HG02610 (cell line): ENCODE measurements at regions not wholly inside any gene's neighbourhood (a gene's known extent, or its start where the extent isn't known, plus 50 kb on each side); places are given as distances from the start of the nearest gene placed in this dataset.

Source experiments
- ATAC-seq: cut with Tn5 transposase; IDR thresholded peaks from one replicate; pipeline ENCODE4 v1.9.1; 2021; ENCODE audit warnings: mild to moderate bottlenecking, moderate library complexity; ENCODE audit not compliant: unreplicated experiment

DNA sequence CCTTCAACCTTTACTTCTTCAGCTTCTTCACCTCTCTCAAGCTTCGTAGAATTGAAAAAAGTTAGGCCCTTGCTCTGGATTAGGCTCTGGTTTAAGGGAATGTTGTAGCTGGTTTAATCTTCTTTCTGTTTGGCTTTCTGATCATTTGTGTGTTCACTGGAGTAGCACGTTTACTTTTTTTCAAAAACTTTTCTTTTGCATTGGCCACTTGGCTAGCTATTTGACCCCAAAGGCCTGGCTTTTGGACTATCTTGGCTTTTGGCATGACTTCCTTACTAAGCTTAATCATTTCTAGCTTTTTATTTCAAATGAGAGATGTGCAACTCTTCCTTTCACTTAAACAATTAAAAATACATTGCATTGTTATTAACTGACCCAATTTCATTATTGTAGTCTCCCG, 1154.8 kb upstream of the ZEB2 start:
- no peak for ATAC-seq

DNA sequence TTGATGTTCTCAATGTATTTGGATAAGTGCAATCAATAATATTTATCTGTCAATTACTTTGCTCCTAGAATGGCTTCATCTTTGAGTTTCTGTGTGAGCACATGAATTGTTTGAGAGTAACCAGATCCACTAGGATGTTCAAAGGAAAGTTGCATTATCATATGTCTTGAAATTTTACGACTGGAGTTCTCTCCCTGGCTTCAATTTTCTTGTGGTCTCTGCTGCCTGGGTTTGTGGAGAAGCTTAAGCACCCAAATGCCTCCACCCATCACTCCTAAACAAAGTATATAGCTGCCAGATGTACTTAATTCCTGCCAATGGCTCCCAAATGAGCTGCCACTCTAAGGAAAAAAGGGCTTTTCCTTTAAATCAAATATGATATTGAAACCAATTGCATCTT, 1149.4 kb upstream of the ZEB2 start:
- ATAC-seq: no peak

DNA sequence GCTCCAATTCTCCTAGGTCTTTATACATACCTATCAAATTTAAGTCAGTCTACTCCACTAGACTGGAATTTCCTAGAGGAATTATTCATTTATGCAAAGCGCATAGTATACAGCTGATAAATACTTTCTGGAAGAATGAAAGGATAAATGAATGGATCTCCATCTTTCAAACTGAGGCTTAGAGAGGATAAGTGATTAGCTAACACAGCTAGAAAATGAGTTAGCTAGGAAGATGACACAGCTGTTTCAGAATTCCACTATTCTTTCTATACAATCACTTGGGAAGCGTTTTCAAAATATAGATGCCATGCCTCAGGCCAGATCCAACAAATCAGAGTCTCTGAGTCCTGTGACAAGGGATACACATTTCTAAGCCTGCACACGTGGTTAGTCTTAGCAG, 1146.6 kb upstream of the ZEB2 start:
- ATAC-seq: no peak

DNA sequence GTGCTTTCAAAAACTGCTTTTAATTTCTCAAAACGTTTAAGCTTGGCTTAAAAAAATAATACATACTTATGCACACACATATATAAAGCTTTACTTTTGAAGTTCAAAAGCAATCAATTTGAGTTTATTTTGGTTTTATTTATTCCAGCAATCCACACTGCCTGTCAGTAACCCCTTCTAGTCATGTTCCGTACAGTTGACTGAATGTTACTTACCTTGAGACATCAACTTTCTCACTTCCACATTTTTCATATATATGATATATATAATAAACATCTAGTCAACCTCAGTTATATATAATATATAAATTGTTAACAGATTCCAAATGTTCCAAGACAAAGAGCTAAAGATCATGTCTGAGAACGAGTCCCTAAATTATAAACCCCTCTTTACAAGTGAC, 1137.3 kb upstream of the ZEB2 start:
- ATAC-seq: no peak

DNA sequence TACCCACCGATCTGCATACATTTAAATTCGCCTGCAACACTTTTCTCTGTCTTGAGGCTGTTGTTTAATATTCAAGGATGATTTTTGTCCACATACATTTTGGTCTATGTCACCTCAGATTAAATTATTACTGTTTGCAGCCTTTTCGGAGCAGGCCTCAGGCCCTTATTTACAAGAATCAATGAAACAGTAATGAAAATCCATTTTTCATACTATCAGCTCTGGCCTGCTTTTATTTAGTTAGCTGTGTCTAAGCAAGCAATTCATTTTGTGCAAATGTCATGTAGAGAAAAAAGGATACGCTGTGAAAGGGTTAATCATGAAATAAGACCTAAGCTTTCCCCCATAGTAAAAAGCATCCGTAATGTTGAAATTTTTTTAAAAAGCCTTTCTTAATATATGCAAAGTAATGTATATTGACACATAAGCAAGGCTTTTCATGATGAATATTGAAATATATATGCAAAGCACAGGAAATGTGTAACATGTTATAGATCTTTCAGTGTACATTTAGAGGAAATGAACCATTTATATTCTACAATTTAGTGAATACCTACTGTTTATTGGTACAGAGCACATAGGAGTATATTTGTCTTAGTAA, 1135.3 kb upstream of the ZEB2 start:
- no peak for ATAC-seq

DNA sequence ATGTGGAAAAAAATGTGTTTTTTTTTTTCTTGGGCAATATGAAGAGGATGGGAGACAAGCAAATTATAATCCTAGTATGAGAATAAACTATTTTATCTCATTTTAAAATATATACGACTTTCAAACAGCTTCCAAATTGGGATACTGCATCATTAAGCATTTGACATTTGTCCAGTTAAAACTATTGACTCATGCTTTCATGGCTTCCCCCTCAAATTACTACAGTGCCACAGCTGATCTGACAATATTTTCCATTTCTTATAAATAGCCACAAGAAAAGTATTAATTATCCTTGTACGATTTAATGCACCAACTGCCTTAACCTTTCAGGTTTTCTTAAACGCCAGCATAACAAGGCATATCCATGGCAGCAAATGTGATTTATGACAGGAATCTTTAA, 1134.8 kb upstream of the ZEB2 start:
- ATAC-seq: no peak

DNA sequence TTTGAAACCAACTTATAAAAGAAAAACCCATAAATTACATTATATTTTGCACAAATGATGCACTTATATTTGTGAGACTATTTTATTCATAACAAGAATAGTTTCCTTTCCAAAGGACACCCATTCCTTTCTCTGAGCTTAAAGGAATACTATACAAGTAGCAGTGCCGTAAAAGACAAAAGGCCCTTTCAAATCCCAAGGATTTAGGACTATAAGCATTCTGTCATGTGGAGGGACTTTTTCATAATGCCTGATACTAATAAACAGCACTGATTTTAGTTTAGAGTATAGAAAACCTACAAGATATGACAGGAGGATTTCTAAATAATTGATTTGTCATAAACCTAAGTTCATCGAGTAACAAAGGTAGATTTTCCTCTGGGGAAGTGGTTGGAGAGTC, 1134.2 kb upstream of the ZEB2 start:
- no peak for ATAC-seq

DNA sequence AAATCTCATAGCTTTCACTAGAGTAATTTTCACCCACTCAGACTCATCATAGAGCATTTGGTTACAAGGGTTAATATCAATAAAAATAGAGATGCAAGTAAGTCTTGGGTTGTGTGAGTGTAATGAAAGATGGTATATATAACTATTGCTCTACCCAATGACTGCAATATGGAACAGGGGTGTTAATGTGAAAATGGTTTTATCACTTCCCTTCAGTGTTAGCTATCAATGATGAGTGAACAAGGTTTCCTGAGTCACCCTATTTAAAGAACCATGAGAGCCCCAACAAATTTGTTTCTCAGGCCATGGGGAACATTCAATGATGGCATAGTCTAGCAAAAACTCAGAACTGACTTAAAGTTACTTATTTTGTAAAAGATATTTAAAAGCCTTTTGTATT, 1133.6 kb upstream of the ZEB2 start:
- no peak for ATAC-seq

DNA sequence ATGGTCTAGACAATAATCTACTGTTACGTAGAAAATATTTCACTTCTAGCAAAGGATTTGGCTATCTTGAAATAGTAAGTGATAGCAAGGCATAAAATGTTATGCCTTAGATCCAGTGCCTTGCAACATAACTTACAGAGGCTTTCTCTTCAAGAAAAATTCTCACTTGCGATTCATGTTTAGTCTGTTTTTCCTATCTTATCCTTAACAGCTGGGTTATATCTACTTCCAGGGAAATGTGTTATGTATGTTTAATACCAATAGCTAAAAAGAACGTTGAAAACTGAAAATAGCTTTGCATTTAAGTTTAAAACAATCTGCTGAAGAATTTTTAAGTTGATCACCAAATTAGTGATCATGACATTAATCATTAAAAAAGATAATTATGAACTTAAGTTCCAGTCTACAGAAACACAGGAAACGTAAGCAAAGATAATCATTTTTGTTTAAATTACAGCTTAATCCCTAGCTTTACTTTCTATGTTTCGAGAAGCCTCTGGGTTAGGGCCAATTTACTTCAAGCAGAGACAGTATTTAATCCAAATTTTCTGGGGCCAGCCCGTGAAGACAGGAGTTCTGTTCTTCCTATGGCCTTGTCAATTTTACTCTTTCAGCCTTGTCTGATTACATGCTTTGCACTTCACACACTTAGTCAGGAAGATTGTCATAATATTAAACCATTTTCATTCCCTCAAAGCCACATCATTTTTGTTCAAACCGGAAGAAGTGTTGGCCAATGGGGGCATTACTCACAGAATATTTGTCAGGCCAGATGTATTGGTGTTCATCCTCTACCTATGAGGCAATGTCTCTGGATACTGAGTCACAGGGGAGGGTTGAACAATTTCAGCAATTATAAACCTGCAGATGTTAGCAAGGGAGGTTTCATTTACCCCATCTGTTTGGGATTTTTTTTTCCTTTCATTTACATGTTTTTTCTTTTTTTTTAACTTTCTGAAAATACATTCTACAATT, 1132.9 kb upstream of the ZEB2 start:
- ATAC-seq: no peak

DNA sequence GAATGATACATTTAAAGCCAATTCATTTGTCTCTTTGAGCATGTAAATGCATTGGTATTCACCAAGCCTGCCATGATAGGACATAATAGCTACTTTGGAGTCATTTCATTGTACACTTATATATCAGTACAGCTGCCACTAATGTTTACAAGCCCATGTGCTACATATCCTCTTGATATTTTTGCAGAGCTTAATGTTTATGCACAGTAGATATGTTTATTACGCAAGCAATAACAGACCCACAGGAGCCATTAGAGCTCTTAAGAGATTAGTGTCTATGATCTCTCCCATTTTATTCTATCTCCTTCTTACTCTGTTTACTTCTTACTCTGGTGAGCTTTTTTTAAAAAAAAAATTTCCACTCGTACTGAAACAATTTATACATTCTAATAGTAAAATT, 1132.1 kb upstream of the ZEB2 start:
- no peak for ATAC-seq

DNA sequence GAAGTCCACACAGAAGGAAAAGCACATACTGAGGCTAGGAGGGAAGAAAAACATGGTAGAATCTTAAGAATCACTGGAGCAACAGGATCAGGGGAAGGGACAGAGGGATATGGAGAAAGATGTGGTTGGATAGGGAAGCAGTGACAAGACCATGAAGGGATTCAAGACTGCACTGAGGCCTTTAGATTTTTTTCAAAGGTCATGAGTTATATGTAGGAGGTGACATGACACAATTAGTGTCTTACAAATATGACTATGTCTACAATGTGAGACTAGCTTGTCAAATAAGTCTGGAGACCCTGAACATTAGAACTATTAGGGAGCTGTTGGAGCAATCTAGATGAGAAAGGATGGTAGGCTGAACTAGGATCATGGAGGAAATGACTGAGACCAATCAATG, 1130.3 kb upstream of the ZEB2 start:
- no peak for ATAC-seq

DNA sequence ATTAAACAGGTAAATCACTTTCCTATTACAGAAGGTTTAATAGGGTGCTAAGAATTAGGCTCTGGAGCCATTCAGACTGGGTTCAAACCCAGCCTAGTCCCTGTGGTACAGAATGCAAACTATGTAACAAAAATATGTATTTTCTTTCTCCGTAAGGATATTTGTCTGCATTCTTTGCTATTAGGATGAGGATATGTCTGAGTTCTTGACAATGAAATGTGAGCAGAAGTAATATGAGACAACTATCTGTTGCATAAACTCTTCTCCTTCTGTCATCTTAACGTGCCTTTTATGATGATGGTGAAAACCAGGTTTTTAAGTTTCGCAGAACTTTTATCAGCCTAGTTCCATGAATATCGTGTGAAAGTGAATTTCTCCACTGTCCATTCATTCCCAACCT, 1129.1 kb upstream of the ZEB2 start:
- no peak for ATAC-seq

DNA sequence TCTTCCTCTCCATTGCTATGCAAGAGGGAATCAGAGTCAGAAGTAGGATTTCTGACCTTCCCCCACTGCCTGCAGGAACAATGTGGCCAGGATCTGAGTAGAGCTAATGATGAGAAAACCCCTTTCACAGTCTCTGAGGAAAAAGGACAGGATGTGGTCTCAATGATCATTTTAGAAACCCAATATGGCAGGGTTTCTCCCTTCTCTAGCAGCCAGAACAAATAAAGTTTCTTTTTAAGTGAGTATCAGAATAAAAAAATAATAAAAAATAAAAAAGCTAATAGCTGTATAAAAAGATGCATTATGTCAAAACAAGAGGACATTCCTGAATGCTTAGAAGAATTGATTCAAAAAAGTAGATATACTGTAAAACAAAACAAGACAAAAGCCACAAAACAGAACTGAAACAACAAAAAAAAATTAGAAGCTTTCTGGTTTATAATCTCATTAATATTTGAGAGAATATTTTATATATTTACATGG, 1124.9 kb upstream of the ZEB2 start:
- ATAC-seq: peak; percentile 99

DNA sequence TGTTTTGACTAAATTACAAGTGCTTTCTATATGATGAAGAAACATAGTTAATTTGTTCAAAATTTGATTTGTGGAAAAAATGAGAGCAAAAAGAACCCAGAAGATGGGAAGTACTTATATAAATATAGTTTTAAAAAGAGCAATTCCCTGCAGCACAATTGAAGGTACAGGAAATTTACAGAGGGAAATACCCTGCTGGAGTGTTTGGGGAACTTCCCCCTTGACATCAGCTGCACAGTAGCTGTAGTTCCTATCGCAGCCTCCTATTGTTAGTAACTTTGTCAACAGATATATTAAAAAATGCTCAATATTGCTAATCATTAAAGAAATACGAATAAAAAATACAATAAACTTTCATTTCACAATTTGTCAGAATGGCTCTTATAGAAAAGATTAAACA, 1118.8 kb upstream of the ZEB2 start:
- peak; percentile 90 for ATAC-seq

DNA sequence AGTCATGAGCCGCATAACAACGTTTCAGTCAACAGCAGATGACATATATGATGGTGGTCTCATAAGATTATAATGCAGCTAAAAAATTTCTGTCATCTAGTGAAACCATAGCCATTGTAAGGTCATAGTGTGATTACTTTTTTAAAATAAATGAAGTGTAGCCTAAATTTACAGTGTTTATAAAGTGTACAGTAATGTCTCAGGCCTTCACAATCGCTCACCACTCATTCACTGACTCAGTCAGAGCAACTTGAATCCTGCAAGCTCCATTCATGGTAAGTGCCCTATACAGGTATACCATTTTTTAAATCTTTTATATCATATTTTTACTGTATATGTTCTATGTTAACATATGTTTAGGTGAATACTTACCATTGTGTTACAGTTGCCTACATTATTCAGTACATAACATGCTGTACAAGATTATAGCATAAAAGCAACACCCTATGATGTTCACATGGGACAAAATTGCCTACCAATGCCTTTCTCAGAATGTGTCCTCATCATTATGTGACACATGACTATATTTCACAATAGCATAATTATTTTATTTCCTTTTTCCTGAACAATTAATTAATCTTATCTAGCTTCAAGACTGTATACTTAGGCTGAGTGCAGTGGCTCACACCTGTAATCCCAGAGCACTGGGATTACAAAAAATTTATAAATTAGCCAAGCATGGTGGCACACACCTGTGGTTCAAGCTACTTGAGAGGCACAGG, 1115.9 kb upstream of the ZEB2 start:
- no peak for ATAC-seq

DNA sequence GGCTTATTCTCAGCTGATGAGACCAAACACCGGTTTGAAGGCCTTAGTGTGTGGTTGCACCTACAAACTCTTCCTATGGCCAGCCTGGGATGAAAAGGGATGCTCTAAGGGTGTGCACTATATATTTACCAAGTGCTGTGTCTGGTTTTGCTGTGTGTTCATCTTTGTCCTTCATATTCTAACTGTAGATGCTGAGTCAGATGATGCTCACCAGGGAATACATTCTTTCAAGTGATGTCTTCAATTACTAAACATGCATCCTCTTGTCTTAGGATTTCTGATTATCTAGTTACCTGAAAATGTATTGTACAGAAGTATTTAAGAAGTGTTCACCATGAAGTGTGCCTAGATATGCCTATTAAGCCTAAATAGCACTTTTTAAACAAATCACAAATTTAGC, 1111.6 kb upstream of the ZEB2 start:
- no peak for ATAC-seq

DNA sequence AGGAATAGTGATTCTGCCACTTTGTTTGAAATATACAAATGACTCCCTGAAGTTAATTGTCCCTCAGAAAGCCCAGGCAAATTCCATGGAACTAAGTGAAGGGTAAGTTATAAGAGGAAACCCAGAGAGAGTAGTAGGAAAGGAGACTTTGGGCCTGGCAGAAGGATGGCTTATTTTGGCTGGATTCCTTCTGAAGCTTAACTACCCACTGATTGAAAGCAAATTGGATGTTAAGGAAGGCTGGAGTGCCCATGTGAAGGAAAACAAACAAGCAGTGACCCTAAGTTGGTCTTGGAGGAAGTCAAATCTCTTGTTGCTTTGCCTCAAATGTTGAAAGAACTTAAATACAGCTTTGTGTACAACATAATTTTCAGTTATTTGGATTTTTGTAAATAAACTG, 1106.4 kb upstream of the ZEB2 start:
- no peak for ATAC-seq

DNA sequence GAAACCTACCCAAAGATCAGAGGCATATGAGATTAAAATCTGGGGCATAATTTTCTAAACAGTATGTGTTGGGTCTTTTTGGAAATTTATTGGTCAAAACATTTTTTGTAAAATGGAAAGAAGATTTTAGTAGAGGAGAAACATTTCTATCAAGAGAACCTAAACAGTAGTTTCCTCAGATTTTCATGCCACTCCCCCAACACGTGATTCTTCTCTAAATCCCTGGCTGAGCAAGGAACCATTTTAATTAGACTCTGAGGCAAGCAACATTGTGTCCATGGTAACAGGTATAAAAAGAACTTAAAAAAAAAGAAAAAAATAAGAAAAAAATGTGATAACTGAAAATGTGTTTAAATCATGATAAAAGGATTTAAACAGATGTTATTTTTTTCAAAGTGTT, 1105.2 kb upstream of the ZEB2 start:
- ATAC-seq: no peak

DNA sequence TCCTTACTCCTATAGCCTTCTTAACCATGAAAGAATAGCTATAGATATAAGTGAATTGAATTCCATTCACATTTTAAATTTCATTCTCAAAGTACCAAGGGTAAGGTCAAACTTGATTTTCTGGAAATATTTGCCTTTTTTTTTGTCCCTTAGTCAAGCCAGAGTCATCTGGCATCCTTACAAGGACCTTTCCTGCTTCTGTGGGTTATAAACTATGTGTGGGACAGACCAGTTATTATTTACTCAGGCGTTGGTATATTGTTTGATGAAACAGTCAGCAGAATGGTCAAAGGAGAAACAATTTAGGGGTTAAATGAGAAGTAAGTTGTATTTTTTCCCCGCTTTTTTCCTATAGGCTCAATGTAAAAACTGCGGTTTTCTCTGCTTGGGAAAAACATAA, 1103.2 kb upstream of the ZEB2 start:
- no peak for ATAC-seq

DNA sequence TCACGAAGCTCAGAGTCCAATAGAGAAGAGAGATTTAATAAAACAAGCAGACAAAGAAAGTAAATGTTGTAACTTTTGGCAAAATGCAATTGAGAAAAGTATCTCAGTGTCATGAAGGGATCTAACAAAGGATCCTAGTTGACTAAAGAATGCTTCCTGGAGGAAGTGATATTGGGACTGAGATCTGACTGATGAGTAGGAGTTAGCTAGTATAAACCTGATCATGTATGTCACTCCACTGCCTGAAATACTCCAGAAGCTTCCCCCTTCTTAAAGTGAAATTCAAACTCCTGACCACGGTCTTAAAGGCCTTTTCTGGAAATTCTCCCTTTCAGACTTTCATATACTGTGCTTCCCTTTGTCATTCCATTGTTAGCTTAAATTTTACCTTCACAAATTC, 1102.4 kb upstream of the ZEB2 start:
- no peak for ATAC-seq

DNA sequence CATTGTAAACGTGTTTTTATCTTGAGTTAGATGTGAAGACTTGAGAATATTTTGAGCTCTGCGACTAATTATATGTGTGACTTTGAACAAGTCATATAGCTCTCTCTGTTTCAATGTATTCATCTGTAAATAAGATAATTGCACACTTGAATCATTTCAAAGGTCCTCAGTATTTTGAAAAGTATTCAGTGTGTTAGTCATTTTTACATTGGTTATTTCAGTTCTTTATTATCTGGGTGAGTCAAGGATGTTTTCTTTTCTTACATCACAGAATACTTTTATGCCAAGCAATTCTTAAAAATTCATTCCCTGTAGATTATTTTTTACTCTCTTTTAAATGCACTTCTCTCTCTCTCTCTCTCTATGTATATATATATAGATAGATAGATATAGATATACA, 1098.0 kb upstream of the ZEB2 start:
- ATAC-seq: no peak

DNA sequence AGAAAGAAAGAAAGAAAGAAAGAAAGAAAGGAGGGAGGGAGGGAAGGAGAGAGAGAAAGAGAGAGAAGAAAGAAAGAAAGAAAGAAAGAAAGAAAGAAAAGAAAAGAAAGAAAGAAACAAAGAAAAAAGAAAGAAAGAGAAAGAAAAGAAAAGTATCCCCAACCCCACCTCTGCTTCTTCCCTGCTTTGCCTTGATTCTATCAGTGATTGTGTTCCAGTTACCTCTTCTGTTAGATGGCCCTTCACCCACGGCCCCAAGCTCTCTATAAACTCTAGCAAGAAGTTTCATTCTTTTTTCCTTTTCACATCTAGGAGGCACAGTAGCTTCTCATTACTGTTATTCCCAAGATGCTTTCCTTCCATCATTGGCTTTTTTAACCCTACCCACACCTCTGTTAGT, 1097.5 kb upstream of the ZEB2 start:
- ATAC-seq: no peak
